Inferior parietal cortex (tissue), 1 donor: ENCODE measurements at regions not wholly inside any gene's neighbourhood (a gene's known extent, or its start where the extent isn't known, plus 50 kb on each side); places are given as distances from the start of the nearest gene placed in this dataset.

Experiments
- DNase-seq: peaks from one replicate; pipeline ENCODE4 v3.0.0-alpha.2; 2016; ENCODE audit errors: extremely low spot score

GRCh38 chr6:40844246-40844645 is 194.8 kb downstream of the UNC5CL start:
- DNase-seq: no peak

DNA sequence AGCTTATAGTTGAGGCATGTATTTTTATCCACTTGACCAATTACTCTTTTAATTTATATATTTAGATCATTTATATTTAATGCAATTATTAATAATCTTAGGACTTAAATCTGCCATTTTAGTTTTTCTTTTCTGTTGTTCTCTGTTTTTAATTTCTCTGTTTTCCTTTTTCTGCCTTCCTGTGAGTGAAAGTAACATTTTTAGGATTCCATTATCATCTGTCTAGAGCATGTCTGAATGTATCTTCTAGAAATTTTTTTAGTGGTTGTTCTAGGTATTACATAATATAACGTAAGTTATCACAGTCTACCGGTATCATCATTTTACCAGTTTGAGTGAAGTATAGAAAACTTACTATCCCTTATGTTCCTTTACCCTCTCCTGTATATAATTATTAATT is 197.3 kb downstream of the UNC5CL start:
- no peak for DNase-seq

- no peak for DNase-seq
Measured at GRCh38 chr6:40832691-40833090, 206.3 kb downstream of the UNC5CL start.

- DNase-seq: no peak
Measured at GRCh38 chr6:40831381-40831780, 207.6 kb downstream of the UNC5CL start.

DNA sequence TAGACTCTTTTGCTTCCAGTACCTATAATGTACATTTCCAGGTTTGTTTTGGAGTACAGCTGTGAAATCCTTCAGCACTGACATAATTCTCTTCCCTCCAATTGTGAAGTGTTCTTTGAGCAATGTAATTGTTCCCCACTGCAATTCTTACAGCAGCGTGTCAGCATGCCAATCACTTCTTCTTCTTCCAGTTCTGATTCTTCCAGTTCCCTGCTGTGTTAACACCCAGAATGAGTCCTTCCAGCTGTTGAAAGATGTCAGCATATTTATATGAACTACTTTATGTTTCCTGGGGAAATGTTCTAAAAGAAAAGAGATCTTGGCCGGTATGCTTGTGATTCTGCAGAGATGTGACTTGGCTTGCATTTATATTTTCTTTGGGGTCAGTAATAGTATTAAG is 213.9 kb downstream of the UNC5CL start:
- DNase-seq: no peak

- peak; percentile 68 for DNase-seq
Measured at GRCh38 chr6:40823917-40824891, 214.8 kb downstream of the UNC5CL start.

GRCh38 chr6:40822619-40823018 is 216.4 kb downstream of the UNC5CL start:
- DNase-seq: no peak

DNA sequence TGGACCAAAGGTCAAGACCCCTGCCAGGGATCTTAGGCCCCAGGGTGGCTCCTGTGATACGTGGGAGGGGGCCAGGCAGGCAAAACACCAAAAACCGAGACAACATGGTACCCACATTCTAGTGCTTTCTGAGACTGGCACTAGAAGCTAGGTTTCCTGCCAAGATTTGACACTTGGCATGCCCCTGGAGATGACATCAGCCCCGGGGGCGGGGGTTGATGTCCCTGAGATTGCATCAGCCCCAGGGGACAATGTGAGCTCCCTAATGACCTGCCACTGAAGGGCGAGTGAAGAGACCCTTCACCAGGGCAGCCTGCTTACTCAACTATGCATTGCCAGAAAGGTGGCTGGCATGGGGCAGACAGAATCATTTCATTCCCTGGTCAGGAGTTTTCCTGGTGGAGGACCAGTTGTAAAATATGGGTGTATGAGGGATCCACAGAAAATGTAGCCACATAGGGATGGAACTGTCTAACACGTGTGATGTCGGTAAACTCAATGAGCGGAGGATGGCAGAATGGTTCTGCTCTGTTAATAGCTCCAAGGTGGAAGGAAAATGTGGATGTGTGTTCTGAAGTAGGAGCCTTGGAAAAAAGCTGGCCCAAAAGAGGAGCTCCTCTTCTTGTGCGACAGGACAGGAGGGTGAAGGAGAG is 219.7 kb downstream of the UNC5CL start:
- DNase-seq: no peak

DNA sequence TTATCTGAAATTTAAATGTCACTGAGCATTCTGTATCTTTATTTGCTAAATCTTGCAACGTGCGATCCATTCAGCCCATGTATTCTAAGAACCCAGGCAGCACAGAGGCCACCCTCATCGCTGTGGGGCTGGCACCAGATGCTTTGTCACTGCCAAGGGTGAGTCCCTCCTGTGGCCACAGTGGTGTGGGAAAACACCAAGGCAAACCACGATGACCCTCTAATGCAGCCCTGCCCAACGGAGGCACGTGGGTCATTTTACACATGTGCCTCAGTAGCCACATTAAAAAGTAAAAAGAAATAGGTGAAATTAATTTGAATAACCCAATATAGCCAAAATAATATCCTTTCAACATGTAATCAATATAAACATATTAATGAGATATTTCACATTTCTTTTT is 221.7 kb downstream of the UNC5CL start:
- DNase-seq: no peak

GRCh38 chr6:40816601-40817000 is 222.4 kb downstream of the UNC5CL start:
- no peak for DNase-seq

DNA sequence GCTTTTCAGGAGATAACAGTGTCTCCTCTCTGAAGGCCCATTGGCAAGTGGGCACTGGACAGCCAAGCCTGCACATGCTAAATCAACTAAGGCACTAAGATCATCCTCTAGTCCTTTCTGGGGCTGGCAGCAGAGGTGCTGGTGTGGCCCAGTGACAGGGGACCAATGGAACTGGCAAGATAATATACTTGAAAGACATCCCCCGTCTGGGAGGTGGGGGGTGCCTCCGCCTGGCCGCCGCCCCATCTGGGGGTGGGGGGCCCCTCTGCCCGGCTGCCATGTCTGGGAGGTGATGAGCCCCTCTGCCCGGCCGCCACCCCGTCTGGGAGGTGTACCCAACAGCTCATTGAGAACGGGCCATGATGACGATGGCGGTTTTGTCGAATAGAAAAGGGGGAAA is 223.3 kb downstream of the UNC5CL start:
- no peak for DNase-seq

DNA sequence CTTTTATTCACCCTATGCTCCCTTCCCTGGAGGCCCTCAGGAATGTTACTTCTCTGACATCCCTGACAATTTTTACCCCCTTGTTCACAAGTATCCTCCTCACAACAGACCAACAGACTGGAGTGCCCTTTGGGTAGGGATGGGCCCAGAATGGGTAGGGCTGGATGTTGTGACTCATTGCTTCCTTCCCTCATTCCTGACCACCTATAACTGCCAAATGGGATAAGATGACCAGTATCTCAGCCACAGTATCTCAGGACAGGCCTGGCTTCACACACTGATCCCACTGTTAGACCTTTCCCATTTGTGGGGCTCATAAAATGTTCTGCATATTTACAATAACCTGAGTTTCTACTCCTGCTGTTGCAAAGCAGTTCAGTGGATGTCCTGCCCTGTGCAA is 223.0 kb upstream of the LRFN2 start:
- no peak for DNase-seq

DNA sequence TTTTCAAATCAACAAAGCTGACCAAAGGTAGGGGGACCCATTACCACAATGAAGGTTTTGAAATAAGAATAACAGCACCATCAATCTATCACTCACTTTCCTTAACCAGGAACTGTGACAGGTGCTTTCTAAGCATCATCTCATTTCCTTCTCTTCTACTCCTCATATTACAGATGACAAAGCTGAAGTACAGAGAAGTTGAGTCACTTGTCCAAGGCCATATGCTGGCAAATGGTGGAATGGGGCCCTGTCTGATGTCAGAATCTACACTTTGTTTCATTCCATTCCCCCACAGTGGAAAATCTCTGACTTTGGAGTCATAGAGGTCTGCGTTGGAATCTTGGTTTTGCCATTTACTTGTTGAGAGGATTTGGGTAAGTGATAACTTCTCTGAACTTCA is 222.5 kb upstream of the LRFN2 start:
- no peak for DNase-seq

DNA sequence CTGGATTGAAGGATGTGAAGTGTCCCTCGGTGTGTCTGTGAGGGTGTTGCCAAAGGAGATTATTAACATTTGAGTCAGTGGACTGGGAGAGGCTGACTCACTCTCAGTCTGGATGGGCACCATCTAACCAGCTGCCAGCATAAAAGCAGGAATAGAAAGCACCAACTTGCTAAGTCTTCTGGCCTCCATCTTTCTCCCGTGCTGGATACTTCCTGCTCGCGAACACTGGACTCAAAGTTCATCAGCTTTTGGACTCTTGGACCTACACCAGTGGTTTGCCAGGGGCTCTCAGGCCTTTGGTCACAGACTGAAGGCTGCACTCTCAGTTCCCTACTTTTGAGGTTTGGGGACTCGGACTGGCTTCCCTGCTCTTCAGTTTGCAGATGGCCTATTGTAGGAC is 220.3 kb upstream of the LRFN2 start:
- no peak for DNase-seq

DNA sequence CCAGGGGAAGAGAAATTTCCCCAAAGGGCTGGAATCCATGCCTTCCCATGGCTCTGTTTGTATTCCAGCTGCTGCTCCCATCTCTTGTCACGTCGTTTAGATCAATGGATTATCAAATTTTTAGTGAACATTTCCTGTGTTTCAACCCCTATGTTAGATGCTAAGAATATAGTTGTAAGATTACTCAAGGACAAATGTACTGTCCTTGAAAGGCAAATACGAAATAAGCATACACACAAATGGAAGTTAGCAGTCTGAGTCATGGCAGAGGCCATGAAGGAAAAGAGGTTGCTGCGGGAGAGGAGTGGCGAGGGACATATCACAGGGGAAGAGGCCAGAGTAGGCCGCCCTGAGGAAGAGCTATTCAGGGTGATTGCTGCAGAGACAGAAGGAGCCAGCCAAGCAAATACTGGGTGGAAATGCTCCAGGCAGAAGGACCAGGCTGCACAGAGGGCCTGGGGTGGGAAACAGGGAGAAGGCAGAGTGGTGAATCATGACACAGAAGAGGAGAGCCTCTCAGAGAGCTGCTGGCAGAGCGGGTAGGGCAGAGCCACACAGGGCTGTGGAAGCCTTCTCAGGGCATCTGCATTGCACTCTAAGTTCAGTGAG is 219.2 kb upstream of the LRFN2 start:
- no peak for DNase-seq

- no peak for DNase-seq
Measured at GRCh38 chr6:40805336-40805735, 218.2 kb upstream of the LRFN2 start.

DNA sequence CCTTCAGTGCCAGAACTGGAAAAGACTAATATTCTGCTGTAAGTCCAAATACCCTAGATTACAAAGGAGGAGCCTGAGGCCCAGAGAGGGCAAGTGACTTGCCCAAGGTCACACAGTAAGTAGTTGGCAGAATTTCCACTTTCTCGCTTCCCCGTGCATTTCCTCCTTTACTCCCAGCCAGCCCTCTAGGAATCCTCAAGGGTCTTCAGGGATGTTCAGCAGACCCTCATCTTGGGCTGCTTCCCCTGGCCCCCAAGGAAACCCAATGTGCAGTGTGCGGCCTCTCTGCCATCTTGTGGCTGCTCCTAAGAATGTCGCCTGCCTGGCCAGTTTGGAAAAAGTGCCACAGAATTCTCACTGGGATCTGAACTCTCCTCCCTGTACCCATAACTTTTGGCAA is 217.7 kb upstream of the LRFN2 start:
- DNase-seq: no peak

DNA sequence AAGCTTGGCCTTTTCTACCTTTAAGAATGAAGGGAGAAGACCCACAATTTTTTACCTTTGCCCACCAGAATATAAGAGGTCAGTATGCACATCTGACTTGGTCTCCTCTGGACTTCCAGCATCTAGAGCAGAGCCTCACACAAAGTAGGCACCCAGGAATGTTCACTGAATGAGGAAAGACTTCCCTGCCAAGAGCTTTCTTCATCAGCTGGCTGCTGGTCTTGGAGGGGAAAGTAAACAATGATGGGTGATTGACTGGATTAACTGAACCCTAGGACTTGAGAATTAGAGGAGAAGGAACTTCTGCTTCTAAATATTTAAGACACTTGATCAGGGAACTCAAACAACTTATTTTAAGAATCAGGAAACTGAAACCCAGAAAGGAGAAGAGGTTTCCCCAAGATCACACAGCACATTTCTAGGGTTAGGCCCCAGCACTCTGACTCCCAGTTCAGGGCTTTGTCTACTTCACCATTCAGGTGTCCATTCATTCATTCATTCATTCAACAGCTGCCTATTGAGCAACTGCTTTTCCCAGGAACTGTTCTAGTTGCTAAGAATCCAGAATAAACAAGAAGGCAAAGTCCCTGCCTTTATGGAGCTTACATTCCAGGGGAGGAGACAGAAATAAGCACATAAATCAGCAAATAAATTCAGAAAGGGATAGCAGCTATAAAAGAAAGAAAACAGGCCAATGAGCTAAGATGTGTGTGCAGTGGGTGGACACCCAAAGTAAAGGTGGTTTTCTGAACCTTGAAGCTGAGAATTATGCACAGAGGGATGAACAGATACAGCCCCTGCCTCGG is 216.9 kb upstream of the LRFN2 start:
- DNase-seq: no peak

DNA sequence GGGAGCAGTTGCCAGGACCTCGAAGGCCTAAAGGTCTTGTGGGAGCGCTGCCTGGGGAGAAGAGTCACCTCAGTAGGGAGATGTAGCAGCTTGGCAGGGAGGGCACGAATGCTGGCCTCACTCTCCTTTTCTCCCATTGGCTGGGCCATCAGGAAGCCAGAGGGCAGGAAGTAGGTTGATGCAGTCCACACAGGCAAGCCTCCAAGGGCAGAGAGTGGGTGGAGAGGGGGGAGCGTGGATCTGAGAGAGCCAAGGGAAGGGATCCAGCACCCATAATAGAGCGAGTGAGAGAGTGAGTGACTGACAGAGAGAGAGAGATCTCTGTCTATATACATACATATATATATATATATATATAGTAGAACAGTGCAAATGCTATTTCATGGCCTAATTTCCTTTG is 215.3 kb upstream of the LRFN2 start:
- no peak for DNase-seq

- no peak for DNase-seq
Measured at GRCh38 chr6:40799296-40800140, 212.4 kb upstream of the LRFN2 start.
